B cell (primary cell): ENCODE measurements at regions not wholly inside any gene's neighbourhood (a gene's known extent, or its start where the extent isn't known, plus 50 kb on each side); places are given as distances from the start of the nearest gene placed in this dataset.

Experiments
- ATAC-seq: fragments of 200-7000 bp; cut with Tn5 transposase; one replicate; pipeline ENCODE4 v1.10.0; 2021; ENCODE audit warnings: low read depth, mild to moderate bottlenecking, moderate number of reproducible peaks, moderate library complexity
- CTCF ChIA-PET: fragments of 350-600 bp; sonication (Branson Sonifier 250); formaldehyde crosslinking; loops from one replicate; lab custom pipeline; 2021; ENCODE audit warnings: antibody characterized with exemption, inconsistent platforms; lab: Charles Lee
- POLR2A ChIA-PET: fragments of 350-600 bp; sonication (Branson Sonifier 250); formaldehyde crosslinking; loops from one replicate; lab custom pipeline; 2021; ENCODE audit warnings: antibody characterized with exemption; lab: Charles Lee
- DNase-seq: peaks from one replicate; pipeline ENCODE4 v3.0.0; 2013
- H2AFZ ChIP-seq: 2 replicates; pipeline ENCODE4 v1.6.1; 2012; ENCODE audit warnings: mild to moderate bottlenecking, low read depth, low read length; ENCODE audit not compliant: insufficient read depth, poor library complexity, severe bottlenecking
- H3K27ac ChIP-seq, 2 donors: 1 replicate in 1 of 2; 2 replicates in 1 of 2; pipeline ENCODE4 v1.5.1; 2012 to 2013; ENCODE audit warnings: low read length in 2 of 2, mild to moderate bottlenecking in 2 of 2, moderate library complexity in 1 of 2
- H3K27me3 ChIP-seq, 4 experiments: fragments of 200-600 bp in 1 of 4; sonication (generic) in 1 of 4; replicated peaks in 1 of 4; 1 replicate in 2 of 4; 2 replicates in 2 of 4; pipeline versions ENCODE4 v1.6.1 to v1.7.0; 2013 to 2016; ENCODE audit warnings: low read length in 3 of 4, mild to moderate bottlenecking in 2 of 4, mixed read lengths in 1 of 4, moderate library complexity in 1 of 4; ENCODE audit not compliant: insufficient read depth in 4 of 4, control insufficient read depth in 3 of 4; ENCODE audit errors: control extremely low read depth in 1 of 4
- H3K36me3 ChIP-seq, 2 experiments: replicated peaks in 1 of 2; 1 replicate in 1 of 2; 2 replicates in 1 of 2; pipeline versions ENCODE4 v1.6.1 to v1.7.1; 2013; ENCODE audit warnings: low read length in 1 of 2; ENCODE audit not compliant: insufficient read depth in 2 of 2, control insufficient read depth in 1 of 2; ENCODE audit errors: control extremely low read depth in 1 of 2, extremely low read depth in 1 of 2
- H3K4me1 ChIP-seq, 2 donors: fragments of 200-600 bp in 1 of 2; sonication (generic) in 1 of 2; 1 replicate in 1 of 2; 2 replicates in 1 of 2; pipeline versions ENCODE4 v1.5.1 to v1.6.1; 2013 to 2017; ENCODE audit warnings: low read length in 2 of 2; ENCODE audit not compliant: control insufficient read depth in 2 of 2, insufficient read depth in 2 of 2
- H3K4me2 ChIP-seq: replicated peaks from 2 replicates; pipeline ENCODE3; 2012; ENCODE audit warnings: mild to moderate bottlenecking, low read depth, low read length; ENCODE audit not compliant: poor library complexity, severe bottlenecking
- H3K4me3 ChIP-seq, 5 experiments: fragments of 200-600 bp in 1 of 5; sonication (generic) in 1 of 5; 1 replicate in 3 of 5; 2 replicates in 2 of 5; pipeline versions ENCODE4 v1.5.1 to v1.7.0; 2011 to 2016; ENCODE audit warnings: low read length in 4 of 5, mild to moderate bottlenecking in 4 of 5, low read depth in 2 of 5, control low read depth in 1 of 5, moderate library complexity in 1 of 5; ENCODE audit not compliant: insufficient read depth in 1 of 5; ENCODE audit errors: control extremely low read depth in 1 of 5, extremely low read depth in 1 of 5
- H3K79me2 ChIP-seq: fragments of 200-600 bp; sonication (generic); one replicate; pipeline ENCODE4 v1.6.0; 2016; ENCODE audit warnings: low read length; ENCODE audit not compliant: control insufficient read depth, insufficient read depth
- H3K9ac ChIP-seq: fragments of 200-600 bp; sonication (generic); 2 replicates; pipeline ENCODE4 v1.6.1; 2017; ENCODE audit warnings: mild to moderate bottlenecking, low read length, moderate library complexity
- H3K9me3 ChIP-seq, 3 donors: one replicate each; pipeline versions ENCODE4 v1.6.1 to v1.7.1; 2013; ENCODE audit warnings: low read length in 2 of 3; ENCODE audit not compliant: control insufficient read depth in 2 of 3, insufficient read depth in 1 of 3; ENCODE audit errors: control extremely low read depth in 1 of 3
- H4K20me1 ChIP-seq: 2 replicates; pipeline ENCODE4 v1.6.0; 2012; ENCODE audit warnings: mild to moderate bottlenecking, low read length; ENCODE audit not compliant: insufficient read depth, control insufficient read depth, poor library complexity, severe bottlenecking
- H3K27ac Mint-ChIP-seq: one replicate; pipeline ENCODE4 v1.8.0; 2021; ENCODE audit warnings: mixed read lengths
- H3K27me3 Mint-ChIP-seq: one replicate; pipeline ENCODE4 v1.8.0; 2021; ENCODE audit warnings: mixed read lengths
- H3K4me1 Mint-ChIP-seq: one replicate; pipeline ENCODE4 v1.8.0; 2021; ENCODE audit warnings: mixed read lengths
- H3K4me3 Mint-ChIP-seq: one replicate; pipeline ENCODE4 v1.8.0; 2021; ENCODE audit warnings: mixed read lengths
- H3K9me3 Mint-ChIP-seq: one replicate; pipeline ENCODE4 v1.8.0; 2022; ENCODE audit warnings: mixed read lengths; ENCODE audit not compliant: insufficient read depth
- CTCF ChIP-seq: fragments of 200-600 bp; IDR thresholded peaks from one replicate; pipeline ENCODE4 v1.8.0; 2022; ENCODE audit warnings: antibody characterized with exemption, mild to moderate bottlenecking
- EZH2 ChIP-seq: IDR thresholded peaks from 2 replicates; pipeline ENCODE4 v1.6.1; 2012; ENCODE audit warnings: borderline replicate concordance, low read depth, mild to moderate bottlenecking, moderate library complexity, low read length; ENCODE audit not compliant: insufficient read depth, poor library complexity, severe bottlenecking
- WGBS: methylation state at CpG from one replicate; pipeline ENCODE4 v1.1.5; 2013; ENCODE audit warnings: missing lambda C conversion rate; ENCODE audit not compliant: insufficient coverage; 5-methylcytosine and 5-hydroxymethylcytosine counted together
- intact Hi-C: fragments of 100-400 bp; cut with micrococcal nuclease; formaldehyde crosslinking; loops from one replicate; pipeline ENCODE4 v1.10.0; 2022

- Histone ChIP-seq H2AFZ (no peak overlapping the region), H3K4me2 (no peak overlapping the region), H3K27ac (no peak overlapping the region), H3K4me1 (no peaks in the 10 kb centered on the region), H3K79me2 (no peaks in the 10 kb centered on the region), H3K9ac (no peak overlapping the region), H3K27me3 (no peaks in the 10 kb centered on the region), H3K9me3 (no peaks in the 10 kb centered on the region), H3K4me3 (no peak overlapping the region), H4K20me1 (no peaks in the 10 kb centered on the region), H3K36me3 (no peaks in the 10 kb centered on the region)
- DNase-seq: no peak
- Mint-ChIP-seq H3K9me3 (no peaks in the 10 kb centered on the region), H3K4me3 (no peak overlapping the region), H3K27me3 (no peaks in the 10 kb centered on the region), H3K27ac (no peak overlapping the region), H3K4me1 (no peaks in the 10 kb centered on the region)
- intact Hi-C loops: no loop called here
- no CpG with 5 or more reads among the region's 1 CpG for WGBS
- CTCF ChIA-PET: no interaction called here
- ATAC-seq: no peak
- POLR2A ChIA-PET: no interaction called here
- TF ChIP-seq EZH2: no peak
- TF ChIP-seq CTCF: no peak
Measured at GRCh38 chr6:91486200-91486599, 899.3 kb upstream of the MAP3K7 start.

DNA sequence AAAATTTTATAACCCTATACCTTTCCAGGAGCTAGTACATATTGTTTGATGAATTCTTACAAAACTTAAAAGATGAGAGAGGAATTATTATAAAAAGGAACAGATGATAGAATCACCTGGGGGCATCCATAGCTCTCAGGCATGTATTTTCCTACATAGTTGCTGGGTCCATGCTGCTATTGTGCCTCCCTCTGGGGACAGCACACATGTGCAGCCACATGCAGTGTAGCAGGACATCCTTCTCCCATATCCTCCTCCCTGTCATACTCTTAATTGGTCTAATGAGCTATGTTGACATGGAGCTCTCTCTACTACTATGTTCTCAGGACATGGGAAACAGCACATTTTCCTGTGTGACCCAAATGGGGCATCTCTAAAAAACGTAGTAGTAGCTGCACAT is 898.2 kb upstream of the MAP3K7 start:
- H3K36me3 ChIP-seq: no peaks in the 10 kb centered on the region
- Mint-ChIP-seq H3K27ac (no peak overlapping the region), H3K4me1 (no peaks in the 10 kb centered on the region), H3K27me3 (no peaks in the 10 kb centered on the region), H3K9me3 (no peaks in the 10 kb centered on the region), H3K4me3 (no peak overlapping the region)
- ATAC-seq (no peak), DNase-seq (no peak)
- H3K27me3 ChIP-seq: no peaks in the 10 kb centered on the region
- no peak overlapping the region for H3K27ac ChIP-seq
- no peaks in the 10 kb centered on the region for H3K9me3 ChIP-seq
- intact Hi-C loops: no loop called here
- no peaks in the 10 kb centered on the region for H4K20me1 ChIP-seq
- ChIA-PET CTCF (no interaction called here), POLR2A (no interaction called here)
- H3K4me1 ChIP-seq: no peaks in the 10 kb centered on the region
- H3K4me2 ChIP-seq: no peak overlapping the region
- H3K4me3 ChIP-seq: no peak overlapping the region
- no peak overlapping the region for H2AFZ ChIP-seq
- TF ChIP-seq CTCF: no peak
- TF ChIP-seq EZH2: no peak
- no peak overlapping the region for H3K9ac ChIP-seq
- no peaks in the 10 kb centered on the region for H3K79me2 ChIP-seq
- WGBS: 78% methylated on average over 1 of the region's 1 CpG
